Brain microvascular endothelial cell (primary cell): ENCODE measurements at regions not wholly inside any gene's neighbourhood (a gene's known extent, or its start where the extent isn't known, plus 50 kb on each side); places are given as distances from the start of the nearest gene placed in this dataset.
"Not testable (repeated sequence)": the region's sequence is repeated elsewhere in the genome, so short reads cannot be mapped to it uniquely, and the experiment has no call there.

Source experiments
- DNase-seq: peaks from one replicate; pipeline ENCODE4 v3.0.0-alpha.2; 2020
- H3K27ac ChIP-seq: fragments of 250-450 bp; sonication (Bioruptor Pico); 2 replicates; pipeline ENCODE4 v1.5.1; 2020; ENCODE audit warnings: mild to moderate bottlenecking, moderate library complexity
- H3K27me3 ChIP-seq: fragments of 250-450 bp; sonication (Bioruptor Pico); replicated peaks from 2 replicates; pipeline ENCODE4 v1.5.1; 2020; ENCODE audit warnings: mild to moderate bottlenecking
- H3K36me3 ChIP-seq: fragments of 250-450 bp; sonication (Bioruptor Pico); replicated peaks from 2 replicates; pipeline ENCODE4 v1.5.1; 2020; ENCODE audit warnings: mild to moderate bottlenecking
- H3K4me3 ChIP-seq: 2 replicates; pipeline ENCODE4 v1.5.1; 2011; ENCODE audit warnings: low read depth, mild to moderate bottlenecking, control low read depth, low read length, moderate library complexity
- in situ Hi-C: cut with HindIII; loops from 2 replicates; pipeline ENCODE4 v1.10.0; 2017; ENCODE audit warnings: low sequenced_read_pairs, low pct_ligation_motif_present
- TF ChIP-seq, protein P1 (sequence below): IDR thresholded peaks from 2 replicates; pipeline ENCODE4 v1.5.1; 2011; ENCODE audit warnings: low read depth, mild to moderate bottlenecking, moderate library complexity, low read length, control low read depth, inconsistent platforms; ENCODE audit errors: missing control alignments

DNA sequence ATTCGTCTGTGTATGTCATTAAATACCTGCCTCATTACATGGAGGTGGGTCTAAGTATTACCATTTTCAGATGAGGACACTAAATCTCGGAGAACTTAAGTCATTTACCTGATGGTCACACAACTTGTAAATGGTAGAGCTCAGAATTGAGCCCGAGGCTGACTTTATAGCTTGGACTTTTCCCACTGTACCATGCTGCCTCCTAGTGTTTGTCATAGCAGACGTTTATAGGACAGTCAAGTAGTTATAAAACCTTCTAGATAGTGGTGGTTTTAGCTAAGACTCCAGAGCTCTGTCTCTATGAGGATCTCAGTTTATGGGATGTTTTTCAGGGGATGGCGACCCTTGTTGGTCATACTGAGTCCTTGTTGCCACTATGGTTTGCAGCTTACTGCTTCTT lies 271.8 kb downstream of the ZNF37A start:
- H3K27me3 ChIP-seq, H3K27ac ChIP-seq, H3K36me3 ChIP-seq, in situ Hi-C loops, H3K4me3 ChIP-seq: not testable (repeated sequence)
- DNase-seq: peak; percentile 41
- TF ChIP-seq, protein P1, sequence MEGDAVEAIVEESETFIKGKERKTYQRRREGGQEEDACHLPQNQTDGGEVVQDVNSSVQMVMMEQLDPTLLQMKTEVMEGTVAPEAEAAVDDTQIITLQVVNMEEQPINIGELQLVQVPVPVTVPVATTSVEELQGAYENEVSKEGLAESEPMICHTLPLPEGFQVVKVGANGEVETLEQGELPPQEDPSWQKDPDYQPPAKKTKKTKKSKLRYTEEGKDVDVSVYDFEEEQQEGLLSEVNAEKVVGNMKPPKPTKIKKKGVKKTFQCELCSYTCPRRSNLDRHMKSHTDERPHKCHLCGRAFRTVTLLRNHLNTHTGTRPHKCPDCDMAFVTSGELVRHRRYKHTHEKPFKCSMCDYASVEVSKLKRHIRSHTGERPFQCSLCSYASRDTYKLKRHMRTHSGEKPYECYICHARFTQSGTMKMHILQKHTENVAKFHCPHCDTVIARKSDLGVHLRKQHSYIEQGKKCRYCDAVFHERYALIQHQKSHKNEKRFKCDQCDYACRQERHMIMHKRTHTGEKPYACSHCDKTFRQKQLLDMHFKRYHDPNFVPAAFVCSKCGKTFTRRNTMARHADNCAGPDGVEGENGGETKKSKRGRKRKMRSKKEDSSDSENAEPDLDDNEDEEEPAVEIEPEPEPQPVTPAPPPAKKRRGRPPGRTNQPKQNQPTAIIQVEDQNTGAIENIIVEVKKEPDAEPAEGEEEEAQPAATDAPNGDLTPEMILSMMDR: peak; percentile 52

DNA sequence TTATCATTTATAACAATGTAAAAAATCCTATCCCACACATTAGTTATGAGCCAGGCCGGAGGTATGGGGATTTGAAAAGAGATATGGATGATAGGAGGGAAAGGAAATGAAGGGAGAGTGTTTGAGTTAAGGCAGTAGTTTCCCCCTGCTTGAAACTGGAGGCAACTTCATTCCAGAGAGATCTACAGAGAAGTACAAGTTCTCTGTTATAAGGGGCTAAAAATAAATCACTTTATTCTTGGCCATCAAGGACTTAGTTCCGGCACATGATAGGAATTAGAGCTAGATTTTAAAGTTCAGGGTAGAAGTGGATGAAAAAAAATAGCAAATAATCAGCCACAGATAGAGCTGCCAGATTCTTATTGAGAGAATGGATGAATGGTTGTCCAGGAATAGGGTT lies 289.7 kb downstream of the ZNF37A start:
- in situ Hi-C loops, H3K27ac ChIP-seq, H3K27me3 ChIP-seq, DNase-seq, H3K36me3 ChIP-seq, H3K4me3 ChIP-seq: not testable (repeated sequence)

DNA sequence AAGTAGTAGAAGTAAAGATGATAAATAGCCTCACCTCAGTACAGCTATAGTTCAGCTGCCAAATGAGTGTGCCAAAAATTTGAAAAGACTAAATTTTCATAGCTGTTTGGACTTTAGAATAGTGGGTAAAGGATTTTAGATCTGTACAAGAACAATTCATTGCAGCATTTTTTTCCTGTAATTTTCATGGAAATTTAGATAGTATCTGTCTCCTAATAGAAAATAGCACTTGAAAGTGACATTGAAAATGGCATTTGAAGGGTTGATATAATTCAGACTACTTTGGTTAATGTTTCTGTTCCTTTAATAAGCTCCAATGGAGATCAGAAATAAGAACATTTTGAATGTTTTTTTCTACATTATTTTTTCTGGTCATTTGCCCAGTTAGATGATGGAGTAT lies 292.7 kb downstream of the ZNF37A start:
- H3K27me3 ChIP-seq, H3K4me3 ChIP-seq, H3K36me3 ChIP-seq, H3K27ac ChIP-seq, DNase-seq, in situ Hi-C loops: not testable (repeated sequence)

DNA sequence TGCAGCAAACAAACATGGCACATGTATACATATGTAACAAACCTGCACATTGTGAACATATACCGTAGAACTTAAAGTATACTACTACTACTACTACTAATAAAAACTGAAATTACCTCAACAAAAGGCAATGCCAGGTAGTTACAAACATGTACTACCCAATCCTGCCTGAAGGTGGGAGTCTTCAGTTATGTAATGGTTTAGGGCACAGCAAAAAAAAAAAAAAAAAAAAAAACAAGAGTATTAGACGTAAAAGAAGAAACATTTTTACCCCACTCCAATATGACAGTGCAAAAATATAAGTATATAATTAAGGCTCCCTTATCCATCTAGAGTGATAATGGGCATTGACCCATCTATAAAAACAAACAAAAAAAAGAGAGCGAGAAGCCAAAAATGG lies 296.6 kb downstream of the ZNF37A start:
- H3K27me3 ChIP-seq, in situ Hi-C loops, H3K27ac ChIP-seq, H3K4me3 ChIP-seq, H3K36me3 ChIP-seq: not testable (repeated sequence)
- peak; percentile 42 for DNase-seq
- TF ChIP-seq, protein P1: peak; percentile 35

GRCh38 chr10:38395465-38395864 lies 301.3 kb downstream of the ZNF37A start:
- DNase-seq, H3K27ac ChIP-seq, in situ Hi-C loops, H3K4me3 ChIP-seq, H3K27me3 ChIP-seq, H3K36me3 ChIP-seq: not testable (repeated sequence)

- DNase-seq, in situ Hi-C loops, H3K36me3 ChIP-seq, H3K27ac ChIP-seq, H3K4me3 ChIP-seq, H3K27me3 ChIP-seq: not testable (repeated sequence)
Measured at GRCh38 chr10:38396178-38396954, 302.2 kb downstream of the ZNF37A start.

- DNase-seq, H3K27me3 ChIP-seq, in situ Hi-C loops, H3K4me3 ChIP-seq, H3K36me3 ChIP-seq, H3K27ac ChIP-seq: not testable (repeated sequence)
Measured at GRCh38 chr10:38401565-38401964, 307.4 kb downstream of the ZNF37A start.

DNA sequence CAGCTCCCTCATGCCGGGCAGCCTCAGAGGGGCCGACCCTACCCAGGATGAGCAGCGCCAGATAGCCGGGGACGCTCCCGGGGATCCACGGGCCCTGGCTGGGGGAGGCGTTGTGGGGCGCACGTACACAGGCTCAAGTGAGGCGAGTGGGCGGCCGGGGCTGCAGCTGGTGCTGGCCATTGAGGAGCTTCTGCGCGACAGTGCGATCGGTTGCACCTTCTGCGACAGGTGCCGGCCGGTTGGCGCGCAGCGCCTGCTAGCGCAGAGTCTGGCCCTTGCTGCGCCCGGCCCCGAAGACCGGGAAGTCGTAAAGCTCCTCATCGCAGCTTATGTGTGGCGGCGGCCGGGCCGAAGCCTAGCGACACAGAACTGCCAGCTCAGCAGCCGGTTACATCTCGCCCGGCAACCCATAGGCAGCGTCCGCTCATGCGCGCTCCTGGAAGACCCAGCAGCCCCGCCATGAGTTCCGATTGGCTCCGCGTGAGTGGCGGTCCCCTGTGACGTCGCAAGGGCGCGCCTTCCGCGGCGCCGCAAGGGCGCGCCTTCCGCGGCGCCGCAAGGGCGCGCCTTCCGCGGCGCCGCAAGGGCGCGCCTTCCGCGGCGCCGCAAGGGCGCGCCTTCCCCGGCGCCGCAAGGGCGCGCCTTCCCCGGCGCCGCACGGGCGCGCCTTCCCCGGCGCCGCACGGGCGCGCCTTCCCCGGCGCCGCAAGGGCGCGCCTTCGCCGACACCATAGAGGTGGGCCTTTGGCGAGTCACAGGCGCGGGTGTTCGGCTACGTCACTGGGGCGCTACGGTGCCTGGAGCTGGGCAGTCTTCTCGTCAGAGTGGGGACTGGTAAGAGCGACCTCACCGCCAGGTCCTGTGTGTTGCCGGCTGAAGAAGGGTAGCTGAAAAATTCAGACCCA lies 308.6 kb downstream of the ZNF37A start:
- in situ Hi-C loops, H3K36me3 ChIP-seq, H3K27me3 ChIP-seq: not testable (repeated sequence)
- DNase-seq: peak; percentile 88
- H3K27ac ChIP-seq: peak overlapping the region; percentile 88
- peak overlapping the region; percentile 78 for H3K4me3 ChIP-seq

DNA sequence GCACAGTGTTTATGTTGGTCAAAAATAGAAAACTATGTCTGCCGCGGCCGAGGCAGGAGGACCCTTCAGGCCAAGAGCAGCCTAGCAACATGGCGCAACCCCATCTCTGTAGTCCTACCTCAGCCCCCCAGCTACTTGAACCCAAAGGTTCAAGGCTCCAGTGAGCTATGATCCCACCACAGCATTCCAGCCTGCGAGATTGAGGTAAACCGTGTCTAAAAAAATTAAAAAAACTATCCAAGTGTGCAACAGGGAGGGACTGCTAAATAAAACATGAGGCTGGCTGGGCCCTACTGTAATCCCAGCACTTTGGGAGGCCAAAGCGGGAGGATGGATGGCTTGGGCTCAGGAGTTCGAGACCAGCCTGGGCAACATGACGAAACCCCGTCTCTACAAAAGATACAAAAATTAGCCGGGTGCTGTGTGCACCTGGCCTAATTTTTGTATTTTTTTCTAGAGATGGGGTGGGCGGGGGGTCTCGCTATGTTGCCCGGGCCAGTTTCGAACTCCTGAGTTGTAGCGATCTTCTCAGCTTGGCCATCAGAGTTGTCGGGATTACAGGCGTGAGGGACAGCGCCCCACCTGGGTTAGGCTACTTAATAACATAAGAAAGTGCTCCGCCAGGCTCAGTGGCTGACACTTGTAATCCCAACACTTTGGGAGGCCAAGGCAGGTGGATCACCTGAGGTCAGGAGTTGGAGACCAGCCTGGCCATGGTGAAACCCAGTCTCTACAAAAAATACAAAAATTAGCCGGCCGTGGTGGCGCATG lies 309.4 kb downstream of the ZNF37A start:
- DNase-seq, H3K27me3 ChIP-seq, in situ Hi-C loops, H3K36me3 ChIP-seq: not testable (repeated sequence)
- H3K4me3 ChIP-seq: peak overlapping the region; percentile 56
- H3K27ac ChIP-seq: peak overlapping the region; percentile 88

GRCh38 chr10:38423634-38424033 lies 329.5 kb downstream of the ZNF37A start:
- in situ Hi-C loops, DNase-seq, H3K27ac ChIP-seq, H3K27me3 ChIP-seq, H3K36me3 ChIP-seq, H3K4me3 ChIP-seq: not testable (repeated sequence)

DNA sequence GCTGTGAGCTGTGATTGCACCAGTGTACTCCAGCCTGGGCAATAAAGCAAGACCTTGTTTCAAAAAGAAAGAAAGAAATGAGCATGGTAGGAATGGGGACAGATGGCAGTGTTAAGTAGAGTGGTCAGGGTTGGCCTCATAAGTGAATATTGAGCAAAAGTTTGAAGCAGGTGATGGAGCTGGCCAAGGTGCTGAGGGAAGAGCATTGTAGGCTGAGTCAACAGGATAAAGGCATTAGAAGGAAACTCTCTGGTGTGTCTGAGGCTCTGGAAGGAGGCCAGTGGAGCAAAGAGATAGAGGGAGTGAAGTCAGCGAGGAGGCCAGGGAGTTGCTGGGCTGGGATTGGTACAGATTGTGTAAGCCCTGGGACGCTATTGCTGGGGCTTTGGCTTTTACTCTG lies 336.1 kb downstream of the ZNF37A start:
- DNase-seq, H3K36me3 ChIP-seq, H3K27ac ChIP-seq, H3K27me3 ChIP-seq, H3K4me3 ChIP-seq, in situ Hi-C loops: not testable (repeated sequence)

DNA sequence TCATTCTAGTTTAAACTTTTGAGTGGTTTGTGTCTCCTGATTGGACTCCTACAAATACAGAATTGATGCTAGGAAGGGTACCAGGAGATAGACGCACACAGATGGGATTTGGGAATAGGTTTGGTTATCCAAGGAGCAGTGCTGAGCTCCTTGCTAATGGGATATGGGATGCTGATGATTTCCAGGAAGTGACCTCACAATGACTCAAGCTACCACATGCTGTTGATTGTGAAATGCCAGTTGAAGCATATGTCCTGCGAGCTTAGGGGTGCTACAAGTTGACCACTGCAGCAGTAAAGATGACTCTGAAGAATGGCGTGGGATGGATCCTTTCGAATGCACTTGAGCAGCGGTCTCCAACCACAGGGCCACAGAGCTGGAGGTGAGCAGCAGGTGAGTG lies 343.2 kb downstream of the ZNF37A start:
- in situ Hi-C loops, H3K27ac ChIP-seq, H3K27me3 ChIP-seq, H3K36me3 ChIP-seq, H3K4me3 ChIP-seq: not testable (repeated sequence)
- DNase-seq: peak; percentile 16
